ENCODE measurements at regions not wholly inside any gene's neighbourhood (a gene's known extent, or its start where the extent isn't known, plus 50 kb on each side); places are given as distances from the start of the nearest gene placed in this dataset.

DNA sequence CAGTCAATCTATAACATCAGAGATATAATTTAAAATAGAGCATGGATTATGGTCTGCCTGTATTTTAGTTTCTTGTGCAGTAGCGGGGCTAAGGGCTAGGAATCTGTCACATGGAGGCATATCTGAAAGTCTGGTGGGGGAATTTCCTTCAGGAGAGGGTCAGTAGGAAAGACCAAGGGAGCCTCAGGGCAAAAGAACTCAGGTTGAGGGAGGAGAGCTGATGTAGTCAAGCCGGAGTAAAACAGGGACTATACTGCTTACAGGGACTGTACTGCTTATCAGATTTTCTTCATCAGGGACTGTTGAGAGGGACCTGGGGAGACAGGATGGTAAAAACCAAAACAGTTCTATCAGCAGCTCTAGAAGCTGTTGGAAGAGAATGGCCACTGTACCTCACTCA lies 82.0 kb upstream of the CPM start:
- Histone ChIP-seq H3K36me3 (replicated peaks) (no peaks in the 10 kb centered on the region), H3K4me3 (ENCODE audit: low read depth, low read length) (no peak overlapping the region), H3K27ac (no peak overlapping the region), H3K27me3 (replicated peaks) (no peaks in the 10 kb centered on the region)
- TF ChIP-seq, protein P1, sequence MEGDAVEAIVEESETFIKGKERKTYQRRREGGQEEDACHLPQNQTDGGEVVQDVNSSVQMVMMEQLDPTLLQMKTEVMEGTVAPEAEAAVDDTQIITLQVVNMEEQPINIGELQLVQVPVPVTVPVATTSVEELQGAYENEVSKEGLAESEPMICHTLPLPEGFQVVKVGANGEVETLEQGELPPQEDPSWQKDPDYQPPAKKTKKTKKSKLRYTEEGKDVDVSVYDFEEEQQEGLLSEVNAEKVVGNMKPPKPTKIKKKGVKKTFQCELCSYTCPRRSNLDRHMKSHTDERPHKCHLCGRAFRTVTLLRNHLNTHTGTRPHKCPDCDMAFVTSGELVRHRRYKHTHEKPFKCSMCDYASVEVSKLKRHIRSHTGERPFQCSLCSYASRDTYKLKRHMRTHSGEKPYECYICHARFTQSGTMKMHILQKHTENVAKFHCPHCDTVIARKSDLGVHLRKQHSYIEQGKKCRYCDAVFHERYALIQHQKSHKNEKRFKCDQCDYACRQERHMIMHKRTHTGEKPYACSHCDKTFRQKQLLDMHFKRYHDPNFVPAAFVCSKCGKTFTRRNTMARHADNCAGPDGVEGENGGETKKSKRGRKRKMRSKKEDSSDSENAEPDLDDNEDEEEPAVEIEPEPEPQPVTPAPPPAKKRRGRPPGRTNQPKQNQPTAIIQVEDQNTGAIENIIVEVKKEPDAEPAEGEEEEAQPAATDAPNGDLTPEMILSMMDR (IDR thresholded peaks at IDR 0.05; ENCODE audit: low read depth, low read length, missing control alignments), result no peak
- in situ Hi-C loops (cut with HindIII; ENCODE audit: low pct_ligation_motif_present, low sequenced_read_pairs), result no loop called here
- no peak for DNase-seq

DNA sequence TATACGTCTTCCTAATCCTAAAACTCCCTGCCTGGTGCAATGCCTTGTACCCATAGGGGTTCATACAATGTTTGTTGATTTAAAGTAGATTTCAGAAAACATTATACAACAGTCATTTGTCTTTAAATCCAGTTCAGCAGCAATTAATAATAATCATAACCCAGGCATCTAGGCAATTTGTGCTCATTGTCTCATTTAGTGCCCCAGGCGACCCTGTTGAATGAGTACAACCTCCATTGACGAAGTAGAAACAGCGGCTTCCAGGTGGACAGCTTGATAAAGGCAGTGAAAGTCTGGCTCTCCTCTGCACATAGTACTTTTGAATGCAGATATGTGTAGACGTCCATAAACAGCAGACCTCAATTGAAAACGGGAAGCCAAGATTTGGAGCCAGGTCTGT lies 82.9 kb upstream of the CPM start:
- TF ChIP-seq, protein P1 (IDR thresholded peaks at IDR 0.05; ENCODE audit: low read depth, low read length, missing control alignments), result no peak
- no peak overlapping the region for H3K27ac ChIP-seq
- no peaks in the 10 kb centered on the region for H3K27me3 ChIP-seq (replicated peaks)
- in situ Hi-C loops (cut with HindIII; ENCODE audit: low pct_ligation_motif_present, low sequenced_read_pairs), result no loop called here
- no peaks in the 10 kb centered on the region for H3K36me3 ChIP-seq (replicated peaks)
- no peak overlapping the region for H3K4me3 ChIP-seq (ENCODE audit: low read depth, low read length)
- no peak for DNase-seq

DNA sequence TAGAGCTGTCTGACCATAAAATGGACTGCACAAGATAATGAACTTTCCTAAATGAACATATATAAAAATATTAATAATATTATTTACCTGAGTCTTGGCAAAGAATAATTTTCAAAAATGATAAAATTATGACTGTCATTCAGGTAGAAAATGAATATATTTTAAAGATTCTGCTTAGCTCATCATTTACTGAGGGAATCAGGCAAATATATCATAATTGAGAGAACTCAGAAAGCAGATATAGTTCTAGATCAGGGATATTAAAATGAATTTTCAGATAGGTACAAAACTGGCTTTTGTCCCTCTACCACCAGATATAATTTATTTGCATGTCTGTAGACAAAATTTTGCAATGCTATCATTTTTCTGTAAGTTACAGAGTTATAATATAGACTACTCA lies 86.1 kb upstream of the CPM start:
- no peak for DNase-seq
- Histone ChIP-seq H3K27ac (no peak overlapping the region), H3K27me3 (replicated peaks) (no peaks in the 10 kb centered on the region), H3K4me3 (ENCODE audit: low read depth, low read length) (no peak overlapping the region), H3K36me3 (replicated peaks) (no peaks in the 10 kb centered on the region)
- in situ Hi-C loops (cut with HindIII; ENCODE audit: low pct_ligation_motif_present, low sequenced_read_pairs), result no loop called here
- TF ChIP-seq, protein P1 (IDR thresholded peaks at IDR 0.05; ENCODE audit: low read depth, low read length, missing control alignments), result no peak

DNA sequence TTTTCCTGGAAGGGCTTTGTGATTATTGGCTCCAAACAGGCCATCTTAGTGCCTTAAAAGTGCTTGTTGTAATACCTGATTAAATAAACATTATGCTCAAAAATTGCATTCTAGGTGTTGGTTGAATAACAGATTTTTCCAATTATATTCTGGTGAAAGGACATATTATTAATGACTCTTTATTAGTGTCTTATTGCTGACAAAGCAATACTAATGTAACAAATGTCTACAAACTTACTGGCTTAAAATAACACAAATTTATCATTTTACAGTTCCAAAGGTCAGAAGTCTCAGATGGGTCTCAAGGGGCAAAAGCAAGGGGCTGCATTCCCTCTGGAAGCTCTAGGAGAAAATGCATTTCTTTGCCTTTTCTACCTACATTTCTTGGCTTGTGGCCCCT lies 86.9 kb upstream of the CPM start:
- TF ChIP-seq, protein P1 (IDR thresholded peaks at IDR 0.05; ENCODE audit: low read depth, low read length, missing control alignments), result no peak
- DNase-seq, result no peak
- Histone ChIP-seq H3K36me3 (replicated peaks) (no peaks in the 10 kb centered on the region), H3K4me3 (ENCODE audit: low read depth, low read length) (no peak overlapping the region), H3K27me3 (replicated peaks) (no peaks in the 10 kb centered on the region), H3K27ac (no peak overlapping the region)
- in situ Hi-C loops (cut with HindIII; ENCODE audit: low pct_ligation_motif_present, low sequenced_read_pairs), result no loop called here

DNA sequence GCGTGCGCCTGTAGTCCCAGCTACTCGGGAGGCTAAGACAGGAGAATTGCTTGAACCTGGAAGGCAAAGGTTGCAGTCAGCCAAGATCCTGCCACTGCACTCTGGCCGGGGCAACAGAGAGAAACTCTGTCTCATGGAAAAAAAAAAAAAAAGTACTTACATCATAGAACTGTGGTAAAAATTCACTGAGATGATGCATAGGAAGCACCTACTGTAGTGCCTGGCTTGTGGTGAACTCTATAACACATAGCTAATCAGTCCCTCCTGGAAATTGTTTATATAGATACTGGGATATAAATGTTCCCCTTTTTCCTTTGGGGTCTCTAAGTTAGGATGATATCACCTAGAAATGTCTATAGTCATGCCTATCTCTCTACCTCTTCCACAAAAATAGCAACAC lies 89.7 kb upstream of the CPM start:
- DNase-seq, result no peak
- Histone ChIP-seq H3K4me3 (ENCODE audit: low read depth, low read length) (no peak overlapping the region), H3K27me3 (replicated peaks) (no peaks in the 10 kb centered on the region), H3K36me3 (replicated peaks) (no peaks in the 10 kb centered on the region), H3K27ac (no peak overlapping the region)
- TF ChIP-seq, protein P1 (IDR thresholded peaks at IDR 0.05; ENCODE audit: low read depth, low read length, missing control alignments), result no peak
- in situ Hi-C loops (cut with HindIII; ENCODE audit: low pct_ligation_motif_present, low sequenced_read_pairs), result no loop called here

DNA sequence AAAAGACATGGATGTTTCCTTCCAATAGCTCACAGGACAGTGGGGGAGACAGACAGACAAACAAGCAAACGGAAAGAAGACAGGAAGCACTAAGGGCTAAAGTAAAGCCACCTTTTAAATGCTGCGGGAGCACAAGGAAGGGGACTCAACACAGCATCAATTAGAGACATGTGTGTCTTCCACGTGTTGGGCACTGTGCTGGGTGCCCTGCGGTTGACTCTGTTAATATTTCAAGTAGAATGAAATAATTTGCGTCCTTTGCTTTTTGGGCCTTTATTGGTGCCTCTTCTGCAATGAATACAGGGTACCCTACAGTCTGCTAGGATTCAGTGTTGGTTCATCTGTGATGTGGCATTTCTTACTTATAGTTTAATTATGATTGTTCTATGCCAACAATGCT lies 90.9 kb upstream of the CPM start:
- no peak overlapping the region for H3K4me3 ChIP-seq (ENCODE audit: low read depth, low read length)
- no peaks in the 10 kb centered on the region for H3K27me3 ChIP-seq (replicated peaks)
- no peaks in the 10 kb centered on the region for H3K36me3 ChIP-seq (replicated peaks)
- DNase-seq, result no peak
- in situ Hi-C loops (cut with HindIII; ENCODE audit: low pct_ligation_motif_present, low sequenced_read_pairs), result no loop called here
- TF ChIP-seq, protein P1 (IDR thresholded peaks at IDR 0.05; ENCODE audit: low read depth, low read length, missing control alignments), result no peak
- H3K27ac ChIP-seq, result no peak overlapping the region

Data from brain microvascular endothelial cell (primary cell).